ENCODE measurements at regions not wholly inside any gene's neighbourhood (a gene's known extent, or its start where the extent isn't known, plus 50 kb on each side); places are given as distances from the start of the nearest gene placed in this dataset.

GRCh38 chr18:27824275-27824674 lies 352.7 kb downstream of the CDH2 start:
- Histone ChIP-seq H3T11ph (ENCODE audit: low read length) (no peak overlapping the region), H2AK5ac (ENCODE audit: insufficient read length, low read length) (no peak overlapping the region), H3K27me3 (ENCODE audit: insufficient read depth, low read length) (no peaks in the 10 kb centered on the region), H3K18ac (ENCODE audit: insufficient read length, low read depth, low read length) (no peak overlapping the region), H3K4me1 (ENCODE audit: insufficient read depth, low read length) (peaks cover 4% of the 10 kb centered on the region), H3K14ac (ENCODE audit: insufficient read depth, low read length) (no peak overlapping the region), H3K23ac (ENCODE audit: insufficient read length, low read depth, low read length) (no peak overlapping the region), H3K79me2 (ENCODE audit: insufficient read depth, low read length) (no peaks in the 10 kb centered on the region), H2AFZ (ENCODE audit: low read length) (no peak overlapping the region), H4K20me1 (ENCODE audit: control insufficient read depth, insufficient read depth, insufficient read length) (no peaks in the 10 kb centered on the region), H3K4me2 (ENCODE audit: insufficient read depth, insufficient read length, low read length) (no peak overlapping the region), H3K23me2 (ENCODE audit: insufficient read length, low read depth, low read length, poor library complexity, severe bottlenecking) (no peaks in the 10 kb centered on the region), H2BK15ac (ENCODE audit: low read depth, low read length) (no peak overlapping the region), H3K79me1 (ENCODE audit: insufficient read depth, low read depth, low read length, poor library complexity, severe bottlenecking) (no peaks in the 10 kb centered on the region), H4K5ac (ENCODE audit: insufficient read length, low read depth, low read length) (no peak overlapping the region), H3K4ac (ENCODE audit: low read depth, low read length) (no peak overlapping the region), H3K56ac (ENCODE audit: insufficient read length, low read depth, low read length) (no peak overlapping the region), H2BK12ac (ENCODE audit: insufficient read length, low read depth, low read length) (no peak overlapping the region), H2BK20ac (ENCODE audit: low read depth, low read length, poor library complexity, severe bottlenecking) (no peak overlapping the region), H3K27ac (ENCODE audit: insufficient read length, low read depth, low read length) (no peak overlapping the region), H4K91ac (ENCODE audit: insufficient read length, low read depth, low read length) (no peak overlapping the region), H3K9ac (ENCODE audit: extremely low read depth, insufficient read length, low read length) (no peak overlapping the region), H4K8ac (replicated peaks; ENCODE audit: insufficient read length, low read depth, low read length) (no peak overlapping the region), H3K9me3 (ENCODE audit: control insufficient read depth, low read depth, low read length) (no peaks in the 10 kb centered on the region), H2BK5ac (ENCODE audit: insufficient read length, low read length) (no peak overlapping the region), H2BK120ac (ENCODE audit: low read depth, low read length, poor library complexity, severe bottlenecking) (no peak overlapping the region)
- Mint-ChIP-seq H3K4me1 (peaks cover 27 to 33% of the 10 kb centered on the region in 2 experiments), H3K4me3 (no peak overlapping the region), H3K9me3 (peaks cover 5 to 6% of the 10 kb centered on the region in 2 experiments), H3K27me3 (ENCODE audit: low read depth) (no peaks in the 10 kb centered on the region), H3K36me3 (ENCODE audit: insufficient read depth in 1 of 3, low read depth in 3 of 3) (peaks cover 0 to 7% (median 3%) of the 10 kb centered on the region in 3 experiments; a peak in 5 of 7 replicates), H3K27ac (peak overlapping the region in 1 of 3 experiments; percentile 65; a peak in 1 of 7 replicates)
- WGBS (ENCODE audit: extremely low coverage, insufficient read length, low lambda C conversion rate): no CpG with 5 or more reads among the region's 4 CpGs
- DNase-seq: no peak
- TF ChIP-seq, protein P1, sequence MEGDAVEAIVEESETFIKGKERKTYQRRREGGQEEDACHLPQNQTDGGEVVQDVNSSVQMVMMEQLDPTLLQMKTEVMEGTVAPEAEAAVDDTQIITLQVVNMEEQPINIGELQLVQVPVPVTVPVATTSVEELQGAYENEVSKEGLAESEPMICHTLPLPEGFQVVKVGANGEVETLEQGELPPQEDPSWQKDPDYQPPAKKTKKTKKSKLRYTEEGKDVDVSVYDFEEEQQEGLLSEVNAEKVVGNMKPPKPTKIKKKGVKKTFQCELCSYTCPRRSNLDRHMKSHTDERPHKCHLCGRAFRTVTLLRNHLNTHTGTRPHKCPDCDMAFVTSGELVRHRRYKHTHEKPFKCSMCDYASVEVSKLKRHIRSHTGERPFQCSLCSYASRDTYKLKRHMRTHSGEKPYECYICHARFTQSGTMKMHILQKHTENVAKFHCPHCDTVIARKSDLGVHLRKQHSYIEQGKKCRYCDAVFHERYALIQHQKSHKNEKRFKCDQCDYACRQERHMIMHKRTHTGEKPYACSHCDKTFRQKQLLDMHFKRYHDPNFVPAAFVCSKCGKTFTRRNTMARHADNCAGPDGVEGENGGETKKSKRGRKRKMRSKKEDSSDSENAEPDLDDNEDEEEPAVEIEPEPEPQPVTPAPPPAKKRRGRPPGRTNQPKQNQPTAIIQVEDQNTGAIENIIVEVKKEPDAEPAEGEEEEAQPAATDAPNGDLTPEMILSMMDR (conservative IDR thresholded peaks at IDR 0.05): no peak
